HG03558 (cell line): ENCODE measurements at regions not wholly inside any gene's neighbourhood (a gene's known extent, or its start where the extent isn't known, plus 50 kb on each side); places are given as distances from the start of the nearest gene placed in this dataset.

Source experiments
- ATAC-seq: cut with Tn5 transposase; IDR thresholded peaks from one replicate; pipeline ENCODE4 v1.9.1; 2021; ENCODE audit warnings: moderate number of reproducible peaks; ENCODE audit not compliant: unreplicated experiment; ENCODE audit errors: extremely low read depth

DNA sequence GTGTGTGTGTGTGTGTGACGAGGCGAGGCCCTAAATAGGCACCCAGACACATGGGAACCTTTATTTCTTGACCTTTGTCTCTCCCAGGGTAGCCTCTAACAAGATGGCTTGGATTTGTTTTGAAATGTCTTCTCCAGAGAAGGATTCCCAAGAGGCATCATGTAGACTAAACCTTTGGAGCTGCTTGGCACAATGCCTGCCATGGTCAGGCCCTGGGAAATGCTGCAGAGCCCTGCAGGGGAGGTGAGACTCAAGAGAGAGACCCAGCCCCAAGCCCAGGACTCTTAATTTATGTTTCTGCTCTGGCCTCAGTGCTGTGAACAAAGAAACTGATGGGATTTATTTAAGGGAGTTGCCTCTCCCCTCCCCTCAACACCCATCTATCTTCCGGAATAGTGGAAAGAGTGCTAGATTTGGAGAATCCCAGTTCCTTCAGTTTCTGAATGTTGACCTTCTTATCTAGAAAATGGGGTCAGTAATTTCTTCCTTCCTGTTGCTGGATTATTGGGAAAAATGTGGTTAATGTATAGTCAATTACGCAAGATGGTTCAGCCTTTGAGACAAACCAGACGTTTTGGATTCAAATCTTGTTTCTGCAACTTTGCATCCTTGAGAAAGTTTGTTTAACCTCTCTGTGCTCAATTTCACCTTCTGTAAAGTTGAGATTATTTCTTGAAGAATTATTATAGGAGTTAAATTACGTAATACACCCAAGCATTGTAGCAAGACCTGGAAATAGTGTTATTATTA, 434.8 kb downstream of the MAFB start:
- ATAC-seq: no peak

DNA sequence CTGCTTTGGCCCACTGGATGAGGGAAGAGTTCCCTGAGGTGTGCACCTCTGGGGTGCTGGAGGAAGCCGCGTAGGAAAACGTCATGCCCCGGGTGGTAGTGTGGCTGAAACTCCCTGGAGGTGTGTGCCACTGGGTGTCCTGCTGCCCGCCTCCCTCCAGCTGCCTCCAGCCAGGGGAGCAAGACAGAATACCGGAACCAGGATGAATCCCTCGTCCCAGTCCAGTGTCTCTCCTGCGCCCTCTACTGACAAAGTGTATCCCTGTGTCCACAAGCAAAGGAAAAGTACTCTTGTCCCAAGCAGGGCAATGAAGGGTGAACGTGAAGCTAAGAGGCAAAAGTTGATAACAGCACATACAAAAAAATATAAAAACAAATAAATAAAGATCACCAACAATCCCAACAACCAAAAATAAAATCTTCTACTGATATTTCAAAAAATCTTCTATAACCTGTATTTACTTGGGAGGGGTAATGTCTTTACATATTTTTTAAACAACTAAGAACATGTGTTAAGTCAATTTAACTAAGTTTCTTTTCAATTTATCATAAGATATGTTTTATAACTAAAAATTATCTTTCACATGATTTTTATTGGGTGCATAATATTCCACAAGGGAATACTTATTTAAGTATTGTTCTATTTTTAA, 437.6 kb downstream of the MAFB start:
- ATAC-seq: no peak

DNA sequence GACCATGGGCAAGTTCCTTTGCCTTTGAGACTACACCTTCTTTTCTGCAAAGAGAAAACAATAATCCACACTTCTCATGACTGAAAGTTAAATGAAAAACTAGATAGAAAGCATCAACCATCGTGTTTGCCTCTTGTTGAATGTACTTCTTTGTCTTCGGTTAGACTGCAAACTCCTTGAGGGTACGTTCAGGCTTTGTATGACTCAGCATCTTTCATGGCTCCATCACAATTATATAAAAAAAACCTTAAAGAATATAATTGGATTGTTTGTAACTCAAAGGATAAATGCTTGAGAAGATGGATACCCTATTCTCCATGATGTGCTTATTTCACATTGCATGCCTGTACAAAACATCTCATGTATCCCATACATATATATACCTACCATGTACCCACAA, 439.2 kb downstream of the MAFB start:
- no peak for ATAC-seq

DNA sequence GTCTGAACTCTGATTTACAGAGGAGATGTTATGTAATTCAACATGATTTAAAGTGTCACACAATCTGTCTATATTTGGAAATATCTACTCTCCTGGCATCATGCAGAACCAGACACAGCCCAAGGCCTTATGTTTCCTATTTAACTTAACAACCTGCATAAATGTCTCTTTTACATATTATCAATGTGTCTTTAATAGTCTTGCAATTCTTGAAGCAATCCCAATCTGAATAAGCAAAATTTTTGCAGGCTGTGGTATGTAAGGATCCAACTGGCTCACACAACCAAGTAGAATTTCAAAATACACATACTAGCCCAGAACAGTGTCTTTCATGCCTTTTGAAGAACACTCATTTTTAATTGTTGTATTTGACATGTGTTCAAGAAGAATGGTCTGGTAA, 443.2 kb downstream of the MAFB start:
- ATAC-seq: no peak

DNA sequence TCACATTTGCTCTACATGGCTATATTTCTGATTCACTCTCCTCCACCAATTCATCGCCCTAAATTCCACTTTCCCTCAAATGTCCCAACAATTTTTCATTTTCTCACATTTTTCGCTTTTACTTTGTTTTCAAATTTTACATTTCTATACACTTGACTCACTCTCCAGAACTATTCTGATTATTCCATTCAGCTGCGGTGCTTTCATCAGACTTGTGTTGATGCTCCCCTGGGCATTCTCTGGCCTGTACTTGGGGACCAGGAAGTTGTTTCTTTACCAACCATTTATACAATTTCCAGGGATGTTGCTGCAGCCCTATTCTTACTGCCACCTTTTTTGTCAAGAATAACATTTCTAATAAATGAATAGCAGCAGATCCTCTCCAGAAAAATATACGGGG, 444.8 kb downstream of the MAFB start:
- no peak for ATAC-seq

DNA sequence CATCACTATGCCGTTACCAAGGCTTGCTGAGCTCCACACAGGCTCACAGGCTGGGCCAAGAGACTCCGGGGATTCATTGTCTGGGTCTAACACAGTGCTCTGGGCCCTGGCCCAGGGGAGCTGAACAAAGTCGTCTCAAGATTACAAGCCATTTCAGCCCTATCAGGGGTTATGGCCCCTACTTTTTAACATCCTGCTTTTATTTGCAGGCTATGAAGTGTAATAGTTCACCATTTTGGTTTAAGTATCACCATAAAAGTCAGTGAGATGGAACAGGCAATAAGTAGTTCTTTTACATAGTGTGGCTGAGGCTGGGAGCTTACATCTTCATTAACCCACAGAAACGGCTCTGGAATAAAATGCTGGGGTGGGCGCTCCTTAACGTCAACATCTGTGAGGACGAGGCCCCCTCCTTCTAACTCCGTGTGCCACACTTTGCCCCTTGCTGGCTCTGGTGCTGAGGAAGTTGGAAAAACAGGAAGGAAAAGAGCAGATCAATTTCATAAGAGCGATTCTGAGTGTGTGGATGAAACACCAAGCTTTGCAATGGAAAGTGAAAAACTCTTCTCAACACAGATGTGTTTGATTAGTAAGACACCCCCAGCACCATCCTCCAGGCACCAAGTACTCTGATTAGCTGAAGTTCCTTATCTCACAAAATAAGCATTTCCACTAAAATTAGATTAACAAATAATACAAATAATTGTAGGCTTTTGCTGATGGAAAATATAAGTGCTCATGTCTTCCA, 447.3 kb downstream of the MAFB start:
- no peak for ATAC-seq

DNA sequence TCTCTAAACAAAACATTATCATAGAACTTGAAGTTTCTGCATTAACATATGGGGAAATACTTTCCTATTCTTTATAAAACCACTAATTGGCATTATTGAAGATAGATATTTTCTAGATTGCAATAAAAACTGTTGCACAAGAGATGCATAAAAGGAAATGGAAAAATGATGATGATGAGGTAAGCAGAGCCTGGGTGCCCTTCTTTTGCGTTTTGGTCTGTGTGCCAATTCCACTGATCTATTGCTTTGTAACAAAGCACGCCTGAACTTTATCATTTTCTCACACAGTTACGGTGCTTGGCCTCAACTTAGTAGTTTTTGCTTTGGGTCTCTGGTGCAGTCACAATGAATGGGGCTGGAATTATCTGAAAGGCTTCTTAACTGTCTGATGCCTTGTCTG, 450.5 kb downstream of the MAFB start:
- ATAC-seq: no peak

DNA sequence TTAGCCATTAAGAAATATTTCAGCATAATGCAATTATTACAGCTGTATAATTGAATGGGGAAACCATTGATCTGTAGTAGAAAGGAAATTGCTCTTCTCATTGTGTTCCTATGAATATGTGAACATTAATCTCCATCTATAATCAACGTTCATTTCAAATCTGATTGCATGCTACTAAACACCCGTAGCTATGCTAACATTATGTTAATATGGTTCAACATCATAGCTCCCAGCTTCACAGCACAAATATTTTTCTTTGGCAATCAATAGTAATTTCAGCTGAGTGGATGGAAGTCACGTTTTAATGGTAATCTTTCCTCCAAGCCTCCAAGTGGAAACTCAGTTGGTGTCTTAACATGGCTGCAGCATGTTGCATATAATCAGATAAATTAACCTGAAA, 454.4 kb downstream of the MAFB start:
- ATAC-seq: no peak

DNA sequence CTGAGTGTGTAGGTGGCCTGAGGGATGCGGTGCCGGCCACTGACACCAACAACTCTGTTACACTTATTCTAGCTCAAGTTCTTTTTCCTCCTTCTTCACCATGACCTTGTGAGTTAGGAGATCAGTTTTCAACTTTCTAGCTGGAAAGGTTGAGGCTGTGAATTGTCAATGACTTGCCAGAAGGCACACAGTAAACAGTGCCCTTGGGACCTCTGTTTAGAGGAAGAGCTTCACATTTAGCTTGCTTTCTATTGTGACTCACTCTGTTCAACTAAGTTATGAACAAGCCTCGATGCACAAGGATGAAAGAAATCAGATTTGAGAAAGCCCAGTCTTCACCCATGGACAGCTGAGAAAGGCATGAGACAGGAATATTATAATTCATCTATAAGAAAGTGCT, 455.6 kb downstream of the MAFB start:
- ATAC-seq: no peak

DNA sequence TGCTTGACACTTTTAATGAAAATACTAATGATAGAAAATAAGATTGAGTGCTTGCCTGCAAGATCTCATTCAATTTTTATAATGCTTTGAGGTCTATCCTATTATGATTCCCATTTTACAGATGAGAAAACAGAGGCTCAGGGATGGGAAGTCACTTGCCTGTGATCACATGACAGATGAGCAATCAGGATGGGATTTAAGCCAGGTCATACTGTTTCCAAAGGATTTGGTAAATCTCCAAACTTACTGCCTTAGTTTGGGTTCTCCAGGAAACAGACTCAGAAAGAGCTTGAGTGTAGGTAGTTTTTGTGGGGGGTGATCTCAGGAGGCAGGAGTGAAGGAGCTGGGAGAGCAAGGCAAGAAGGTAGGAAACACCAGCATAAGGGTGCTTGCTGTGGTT, 456.3 kb downstream of the MAFB start:
- no peak for ATAC-seq

DNA sequence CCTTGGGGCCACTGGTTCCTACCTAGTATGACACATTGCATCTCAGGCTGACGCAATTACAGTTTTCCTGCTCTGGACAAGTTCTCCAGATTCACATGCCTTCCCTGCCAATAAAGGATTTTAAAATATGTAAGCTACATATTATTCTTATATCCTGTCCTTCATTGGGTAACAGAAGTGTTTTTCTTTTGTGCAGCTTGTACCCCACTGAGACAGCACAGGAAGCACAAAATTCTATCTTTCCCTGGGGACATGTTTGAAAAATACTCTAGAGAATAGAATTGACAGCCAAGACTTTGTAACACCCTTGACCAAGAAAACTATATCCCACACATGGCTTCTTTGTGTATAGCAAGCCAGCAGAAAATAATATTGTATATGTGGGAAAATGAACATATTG, 456.8 kb downstream of the MAFB start:
- ATAC-seq: no peak

DNA sequence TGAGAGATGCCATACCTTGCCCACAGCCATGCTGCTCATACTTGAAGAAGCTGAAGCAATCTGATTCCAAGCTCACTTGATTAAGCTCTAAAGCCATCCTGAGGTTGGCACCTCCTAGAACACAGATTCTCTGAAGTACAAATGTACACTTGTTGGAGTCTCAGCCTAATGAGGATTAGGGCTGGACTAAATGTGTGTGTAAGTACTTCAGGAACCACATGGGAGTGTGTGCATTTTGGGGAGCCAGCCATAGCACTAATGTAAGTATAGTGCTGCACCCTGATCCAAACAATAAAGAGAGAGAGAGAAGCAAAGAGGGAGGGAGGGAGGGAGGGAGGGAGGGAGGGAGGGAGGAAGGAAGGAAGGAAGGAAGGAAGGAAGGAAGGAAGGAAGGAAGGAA, 458.6 kb downstream of the MAFB start:
- no peak for ATAC-seq

DNA sequence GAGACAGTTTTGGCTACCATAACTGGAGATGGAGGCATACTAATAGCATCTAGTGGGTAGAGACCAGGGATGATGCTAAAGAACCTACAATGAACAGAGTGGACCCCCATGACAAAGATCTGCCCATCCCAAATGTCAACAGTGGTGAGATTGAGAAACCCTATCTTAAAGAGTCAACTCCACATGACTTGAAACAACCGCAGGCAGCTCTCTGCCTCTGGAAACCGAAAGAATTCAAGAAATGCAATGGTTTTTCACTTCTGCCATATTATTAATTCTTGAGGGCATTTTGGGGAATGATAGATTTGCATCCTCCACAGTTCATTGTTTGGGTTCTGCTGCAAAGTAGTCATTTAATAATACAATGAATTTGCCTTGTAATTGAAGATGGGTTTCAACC, 463.4 kb downstream of the MAFB start:
- ATAC-seq: no peak

DNA sequence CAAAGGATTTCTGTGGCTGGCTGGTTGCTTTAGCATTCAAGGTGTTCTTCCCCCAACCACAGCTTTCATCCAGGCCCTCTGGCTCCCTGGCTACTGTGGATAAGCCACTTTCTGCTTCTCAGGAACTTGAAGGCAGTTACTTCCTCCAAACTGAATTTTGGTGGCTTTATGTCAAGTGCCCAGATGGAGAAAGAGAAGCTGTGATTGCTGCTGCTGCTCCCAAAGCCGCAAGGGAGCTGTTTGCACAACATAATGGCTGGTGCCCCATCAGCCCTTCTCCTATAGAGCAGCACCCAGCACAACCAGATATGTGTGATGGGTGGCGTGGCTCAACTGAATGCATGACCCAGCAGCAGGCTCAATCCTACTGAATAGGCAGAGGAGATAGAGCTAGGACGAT, 465.2 kb downstream of the MAFB start:
- no peak for ATAC-seq

DNA sequence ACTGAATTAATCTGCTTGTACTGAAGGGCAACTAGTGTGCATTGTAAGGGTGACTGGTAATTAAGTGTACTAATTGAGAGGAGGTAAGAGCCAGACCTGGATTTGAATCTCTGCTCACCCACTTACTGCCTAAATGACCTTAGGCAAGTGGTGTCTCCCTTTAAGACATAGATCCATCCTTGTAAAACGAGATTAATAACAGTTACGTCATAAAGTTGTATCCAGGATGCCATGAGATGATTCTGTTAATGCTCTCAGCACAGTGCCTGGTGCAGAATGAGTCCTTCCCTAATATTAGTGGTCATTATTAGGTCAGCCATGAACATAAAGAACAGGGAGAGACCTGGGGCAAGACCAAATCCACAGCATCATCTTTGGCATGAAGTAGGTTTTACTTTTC, 470.1 kb downstream of the MAFB start:
- no peak for ATAC-seq

DNA sequence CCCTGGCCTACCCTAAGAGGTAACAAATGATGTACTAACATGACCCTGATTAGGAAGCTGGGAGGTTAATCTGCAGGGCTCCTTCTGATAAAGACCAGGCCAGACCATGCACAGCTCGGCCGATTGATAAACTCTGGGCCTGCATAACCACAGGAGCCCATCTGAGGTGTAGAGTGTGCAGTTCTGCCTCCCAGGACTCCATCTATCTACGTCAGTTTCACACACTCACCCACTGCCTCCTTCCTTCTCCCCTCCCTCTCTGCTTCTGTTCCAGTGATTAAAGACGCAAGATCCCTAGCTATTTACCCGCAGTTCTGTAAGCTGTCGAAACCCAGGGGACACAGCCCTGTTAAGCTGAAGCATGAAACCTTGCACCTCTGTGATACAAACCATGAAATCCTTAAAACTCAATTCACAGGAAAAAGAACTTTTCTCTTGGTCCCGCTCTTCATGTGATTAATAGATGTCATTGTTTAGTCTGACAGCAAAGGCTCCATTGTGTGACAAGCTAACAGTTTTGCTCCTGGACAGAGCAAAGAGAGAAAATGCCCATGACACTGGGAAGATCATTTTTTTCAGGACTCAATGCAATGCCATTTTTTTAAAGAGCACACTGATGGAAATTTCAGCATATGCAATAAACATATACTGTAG, 470.6 kb downstream of the MAFB start:
- no peak for ATAC-seq

DNA sequence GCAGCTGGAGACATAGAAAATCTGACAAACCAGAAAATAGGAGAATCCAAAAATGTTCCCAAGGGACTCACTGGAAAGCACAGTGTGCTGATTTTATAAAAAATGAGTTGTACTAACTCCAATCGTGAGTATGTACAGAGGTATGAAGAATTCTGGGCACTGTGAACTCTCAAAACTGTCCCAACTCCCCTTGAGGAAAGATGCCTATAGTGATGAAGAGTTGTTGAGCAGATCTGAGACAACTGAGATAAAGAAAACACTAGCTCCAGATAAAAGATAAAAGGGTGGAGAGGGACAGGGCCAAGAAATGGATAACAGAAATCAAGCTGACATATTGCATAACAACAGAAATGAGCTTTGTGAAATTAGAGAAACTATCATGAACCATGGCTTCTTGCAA, 481.4 kb downstream of the MAFB start:
- no peak for ATAC-seq

DNA sequence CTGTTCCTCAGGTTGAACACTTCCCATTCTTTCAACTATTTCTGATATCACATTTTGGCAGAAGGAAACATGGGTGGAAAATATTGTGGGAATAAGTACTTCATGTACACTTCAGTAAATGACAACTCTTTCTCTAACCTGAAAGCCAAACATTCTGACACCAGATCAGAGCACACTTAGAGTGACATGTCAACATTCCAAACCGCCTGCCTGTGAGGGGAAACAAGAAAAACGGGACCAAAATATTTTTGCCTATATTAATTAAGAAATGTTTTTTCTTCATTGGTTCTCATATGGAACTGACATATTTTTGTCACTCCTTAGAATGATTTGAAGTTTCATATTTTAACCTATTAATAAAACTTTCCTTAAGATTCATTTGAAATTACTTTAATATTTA, 483.1 kb downstream of the MAFB start:
- ATAC-seq: no peak

DNA sequence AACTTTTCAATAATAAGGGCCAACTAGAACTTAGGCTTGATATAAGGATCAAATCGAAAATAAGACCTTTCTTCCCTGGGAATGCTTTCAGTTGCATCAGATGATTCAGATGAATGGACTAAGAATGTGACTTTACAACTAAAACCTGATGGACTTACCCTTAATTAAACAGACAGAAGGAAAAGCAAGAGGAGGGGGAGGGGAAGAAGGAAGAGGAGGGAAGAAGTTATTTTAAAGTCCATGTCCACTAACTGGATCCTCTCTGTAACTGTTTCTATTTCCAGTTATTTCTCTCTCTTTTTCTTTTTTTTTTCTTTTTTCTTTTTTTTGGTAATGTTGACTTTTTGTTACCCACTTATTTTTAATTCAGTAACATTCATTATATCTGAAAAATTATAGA, 486.0 kb downstream of the MAFB start:
- ATAC-seq: no peak

DNA sequence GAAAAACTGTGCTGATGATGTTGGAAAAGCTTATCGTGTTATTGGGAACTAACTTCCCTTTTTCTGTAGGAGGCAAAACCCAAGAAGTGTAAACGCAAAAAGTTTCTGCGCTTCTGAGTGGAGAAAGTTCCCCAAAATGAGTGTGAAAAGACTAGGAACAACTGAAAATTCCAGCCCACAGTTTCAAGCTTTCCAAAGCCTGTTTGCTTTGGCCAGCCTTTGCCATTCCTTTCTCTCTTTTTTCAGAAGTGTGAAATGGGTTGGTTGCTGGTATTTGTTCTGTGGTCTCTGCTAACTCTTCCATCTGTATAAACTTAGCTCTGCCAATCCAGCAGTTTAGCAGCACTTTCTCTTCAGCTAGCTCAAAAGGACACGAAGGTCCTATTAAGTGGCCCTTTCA, 491.3 kb downstream of the MAFB start:
- no peak for ATAC-seq

DNA sequence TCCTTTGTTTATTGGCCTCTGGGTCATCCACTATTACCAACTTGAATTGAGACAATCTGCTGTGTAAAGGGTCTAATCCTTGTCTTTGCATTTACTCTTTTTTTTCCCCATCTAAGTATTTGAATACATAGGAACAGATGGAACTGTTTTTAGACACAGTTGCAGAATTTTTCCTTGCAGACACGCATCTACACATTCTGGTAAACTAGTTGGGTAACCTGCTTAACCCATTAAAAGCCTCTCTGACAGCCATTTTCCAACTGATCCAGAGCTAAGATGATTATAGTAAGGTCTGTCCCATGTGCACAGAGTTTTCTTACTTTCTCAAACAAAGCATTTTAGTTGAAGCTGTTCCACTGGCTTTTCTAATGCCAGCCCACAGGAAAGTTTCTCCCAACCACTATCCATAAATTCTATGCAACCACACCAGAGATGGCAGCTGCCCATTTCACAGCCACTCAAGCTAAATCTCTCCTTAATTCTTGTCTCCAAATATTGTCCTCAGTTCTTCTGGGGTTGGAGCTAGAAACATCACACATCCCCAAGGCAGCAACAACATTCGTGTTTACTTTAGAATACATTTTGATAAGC, 492.1 kb downstream of the MAFB start:
- no peak for ATAC-seq
